Large intestine (tissue), 3 donors: ENCODE measurements at regions not wholly inside any gene's neighbourhood (a gene's known extent, or its start where the extent isn't known, plus 50 kb on each side); places are given as distances from the start of the nearest gene placed in this dataset.

ENCODE experiments used
- DNase-seq, 2 donors: peaks; one replicate each; pipeline versions ENCODE4 v3.0.0 to v3.0.0-alpha.2; 2013
- H3K27ac ChIP-seq: one replicate; pipeline ENCODE4 v1.5.1; 2013; ENCODE audit warnings: low read length
- H3K27me3 ChIP-seq: 2 replicates; pipeline ENCODE4 v1.6.1; 2013; ENCODE audit warnings: low read length; ENCODE audit not compliant: control insufficient read depth, insufficient read depth
- H3K36me3 ChIP-seq: 2 replicates; pipeline ENCODE4 v1.6.1; 2013; ENCODE audit warnings: low read length; ENCODE audit not compliant: control insufficient read depth, insufficient read depth
- H3K4me1 ChIP-seq: one replicate; pipeline ENCODE4 v1.6.1; 2013; ENCODE audit warnings: low read length; ENCODE audit not compliant: control insufficient read depth, insufficient read depth
- H3K4me3 ChIP-seq: one replicate; pipeline ENCODE4 v1.5.1; 2013; ENCODE audit warnings: low read length
- H3K9me3 ChIP-seq: one replicate; pipeline ENCODE4 v1.6.1; 2013; ENCODE audit warnings: mild to moderate bottlenecking, low read depth, low read length, moderate library complexity; ENCODE audit not compliant: control insufficient read depth
- WGBS: methylation state at CpG from one replicate; pipeline ENCODE4 v1.1.5; 2013; ENCODE audit warnings: low lambda C conversion rate; ENCODE audit not compliant: insufficient coverage; 5-methylcytosine and 5-hydroxymethylcytosine counted together

DNA sequence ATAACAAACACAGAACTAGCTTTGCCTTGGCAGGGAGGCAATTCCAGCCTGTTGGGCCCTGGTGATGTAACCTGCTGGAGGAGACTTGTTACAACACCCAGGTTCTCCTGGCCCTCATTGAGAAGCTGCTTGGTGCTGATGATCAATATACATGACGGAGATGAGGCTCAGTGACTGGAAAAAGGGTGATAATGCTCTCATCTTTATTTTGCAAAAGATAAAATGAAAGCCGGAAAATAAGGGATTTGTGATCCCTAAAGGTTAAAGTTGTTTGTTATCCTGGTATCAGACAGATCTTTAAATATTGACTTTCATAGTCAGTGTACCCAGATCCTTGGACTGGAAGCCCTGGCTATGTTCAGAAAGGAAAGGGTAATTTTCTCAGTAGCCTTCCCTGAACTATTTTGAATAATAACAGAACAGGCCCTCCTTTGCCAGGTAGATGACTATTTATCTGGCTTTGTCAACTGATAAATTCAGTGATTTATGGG is 118.9 kb upstream of the MEIS2 start:
- no peak for DNase-seq
- no peak overlapping the region for H3K27ac ChIP-seq
- no peaks in the 10 kb centered on the region for H3K9me3 ChIP-seq
- no peaks in the 10 kb centered on the region for H3K27me3 ChIP-seq
- WGBS, result 50% methylated on average over 1 of the region's 2 CpGs
- H3K4me3 ChIP-seq, result no peak overlapping the region
- no peaks in the 10 kb centered on the region for H3K4me1 ChIP-seq
- H3K36me3 ChIP-seq, result no peaks in the 10 kb centered on the region

DNA sequence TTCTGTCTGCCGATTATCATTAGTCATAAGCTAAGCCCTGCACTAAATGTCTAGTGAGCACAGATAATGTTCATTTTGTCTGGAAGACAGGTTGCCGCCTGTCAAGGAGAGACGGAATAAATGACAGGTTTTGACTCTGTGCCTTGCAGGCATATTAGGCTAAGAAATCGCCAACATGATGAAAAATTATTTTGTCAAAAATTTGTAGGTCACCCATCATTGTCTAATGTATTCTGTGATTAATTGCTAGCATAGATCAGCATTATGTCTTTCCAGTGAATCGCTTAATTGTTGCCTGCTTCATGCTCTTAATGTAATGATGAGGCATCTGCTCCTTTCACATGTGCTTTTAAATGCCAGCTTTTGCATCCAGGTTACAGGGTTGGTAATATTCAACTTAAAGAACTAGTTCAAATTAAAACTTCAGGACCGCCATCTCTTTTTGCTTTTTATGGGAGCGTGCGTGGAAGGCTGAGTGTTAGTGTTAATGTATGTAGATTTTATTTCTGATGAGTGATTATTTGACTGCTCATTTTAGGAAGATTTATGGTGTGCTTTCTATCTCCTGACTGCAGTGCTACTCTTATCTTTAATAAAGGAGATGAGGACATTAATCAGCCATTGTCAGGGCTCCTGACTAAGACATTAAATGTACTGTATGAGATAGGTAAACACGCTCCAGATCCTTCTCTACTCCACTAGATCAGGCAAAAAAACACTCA is 120.8 kb upstream of the MEIS2 start:
- 90% methylated on average over 2 of the region's 9 CpGs for WGBS
- DNase-seq, result no peak

DNA sequence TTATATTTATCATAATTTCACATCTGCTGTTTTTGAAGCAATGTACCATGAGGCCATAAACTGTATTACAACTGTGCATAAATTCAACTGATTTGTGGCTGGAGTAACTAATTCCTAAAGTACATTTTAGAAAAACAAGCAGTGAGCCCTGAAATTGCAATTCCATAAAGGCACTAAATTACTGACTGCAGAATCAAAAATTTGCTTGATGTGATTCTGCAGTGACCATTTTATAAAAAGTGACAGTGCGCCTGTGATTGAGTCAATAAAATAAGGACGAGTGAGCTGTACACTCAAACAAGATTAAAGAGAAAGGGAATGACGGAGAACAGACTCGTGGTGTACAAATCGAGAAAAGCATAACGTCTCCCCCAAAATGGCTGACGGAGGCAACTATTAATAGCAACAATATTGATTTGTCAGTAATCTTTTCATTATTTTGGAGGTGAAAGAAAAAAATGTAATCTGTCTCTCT is 121.4 kb upstream of the MEIS2 start:
- WGBS, result 88% methylated on average over 7 of the region's 7 CpGs
- no peak overlapping the region for H3K4me3 ChIP-seq
- H3K27ac ChIP-seq, result no peak overlapping the region
- H3K9me3 ChIP-seq, result no peaks in the 10 kb centered on the region
- H3K4me1 ChIP-seq, result no peaks in the 10 kb centered on the region
- H3K27me3 ChIP-seq, result no peaks in the 10 kb centered on the region
- no peak for DNase-seq
- no peaks in the 10 kb centered on the region for H3K36me3 ChIP-seq

More for the DNA sequence above, 120.8 kb upstream of the MEIS2 start:
- H3K9me3 ChIP-seq, result no peaks in the 10 kb centered on the region
- H3K4me3 ChIP-seq, result no peak overlapping the region
- H3K27ac ChIP-seq, result no peak overlapping the region
- H3K36me3 ChIP-seq, result no peaks in the 10 kb centered on the region
- H3K27me3 ChIP-seq, result no peaks in the 10 kb centered on the region
- H3K4me1 ChIP-seq, result no peaks in the 10 kb centered on the region

DNA sequence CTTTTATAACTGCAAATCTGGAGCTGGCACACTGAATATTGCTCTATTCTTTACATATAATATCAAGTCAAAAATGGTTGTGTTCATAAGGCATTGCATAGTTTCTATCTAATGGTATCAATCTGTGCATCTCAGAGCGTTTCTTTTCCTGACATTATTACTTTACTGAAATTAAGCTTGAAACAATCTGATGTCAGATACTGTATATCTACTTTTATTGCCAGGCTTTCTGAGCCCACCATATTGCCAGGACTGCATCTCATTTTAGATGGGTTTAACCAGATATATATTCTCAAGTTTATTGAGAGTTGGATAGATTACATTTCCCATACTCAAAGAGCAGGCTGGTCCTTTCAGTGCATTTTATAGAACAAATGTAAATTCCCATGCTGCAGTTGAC is 122.7 kb upstream of the MEIS2 start:
- H3K4me1 ChIP-seq, result no peaks in the 10 kb centered on the region
- no CpG with 5 or more reads among the region's 1 CpG for WGBS
- H3K4me3 ChIP-seq, result no peak overlapping the region
- DNase-seq, result no peak
- no peak overlapping the region for H3K27ac ChIP-seq
- no peaks in the 10 kb centered on the region for H3K9me3 ChIP-seq
- H3K27me3 ChIP-seq, result no peaks in the 10 kb centered on the region
- no peaks in the 10 kb centered on the region for H3K36me3 ChIP-seq

DNA sequence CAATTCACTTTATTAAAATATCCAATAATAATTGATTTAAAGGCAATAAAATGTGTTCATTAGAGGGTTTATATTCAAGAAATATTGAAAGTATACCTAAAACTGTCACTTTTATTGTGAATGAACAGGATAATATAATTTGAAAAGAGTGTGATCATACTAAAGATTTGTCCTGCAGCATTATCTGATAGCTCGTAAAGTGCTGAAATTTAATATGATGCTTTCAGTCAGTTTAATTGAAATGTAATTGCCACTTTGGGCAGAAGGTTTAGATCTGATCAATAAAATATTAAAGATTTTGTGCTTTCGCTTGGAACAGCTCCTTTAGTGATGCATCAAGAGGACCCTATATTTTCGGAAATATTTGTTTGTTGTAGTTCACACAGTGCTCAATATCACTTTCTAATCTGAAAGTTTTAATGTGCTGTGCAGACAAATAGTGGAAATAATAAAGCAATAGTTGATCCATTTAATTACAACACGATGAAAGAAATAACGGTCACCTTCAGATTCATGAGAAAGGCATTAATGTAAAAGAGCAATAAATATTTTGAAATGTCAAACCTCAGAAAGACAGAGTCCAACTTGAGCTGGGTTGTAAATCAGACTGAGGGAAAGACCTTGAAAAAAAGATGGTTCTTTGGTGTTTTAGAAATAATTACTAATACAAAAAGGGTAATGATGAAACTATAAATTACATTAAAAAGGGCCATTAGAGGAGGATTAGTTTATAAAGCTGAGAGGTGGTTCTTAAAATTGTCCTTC is 129.7 kb upstream of the MEIS2 start:
- H3K36me3 ChIP-seq, result no peaks in the 10 kb centered on the region
- H3K4me3 ChIP-seq, result no peak overlapping the region
- no peak for DNase-seq
- H3K4me1 ChIP-seq, result no peaks in the 10 kb centered on the region
- no peaks in the 10 kb centered on the region for H3K9me3 ChIP-seq
- no peaks in the 10 kb centered on the region for H3K27me3 ChIP-seq
- WGBS, result 96% methylated on average over 3 of the region's 5 CpGs
- no peak overlapping the region for H3K27ac ChIP-seq

DNA sequence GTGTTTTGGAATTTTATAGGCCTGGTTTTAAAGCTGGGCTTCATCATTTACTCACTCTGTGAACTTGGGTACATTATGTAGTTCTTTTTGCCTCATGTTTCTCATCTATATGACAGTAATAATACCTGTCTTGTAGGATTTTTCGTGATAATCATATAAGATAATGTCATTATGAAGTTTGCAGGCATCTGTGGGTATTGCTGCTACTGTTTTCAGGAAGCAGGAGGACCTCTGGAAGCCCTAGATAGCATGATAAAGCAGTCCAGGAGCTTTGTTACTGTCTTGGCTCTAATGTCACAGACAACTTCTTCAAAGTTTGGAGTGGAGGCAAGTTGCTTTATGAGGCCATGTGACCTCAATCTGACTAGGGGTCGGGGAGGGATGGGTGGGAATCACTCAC is 145.0 kb upstream of the MEIS2 start:
- H3K27ac ChIP-seq, result no peak overlapping the region
- H3K9me3 ChIP-seq, result no peaks in the 10 kb centered on the region
- H3K4me1 ChIP-seq, result no peaks in the 10 kb centered on the region
- DNase-seq, result no peak
- no CpG with 5 or more reads among the region's 2 CpGs for WGBS
- H3K27me3 ChIP-seq, result no peaks in the 10 kb centered on the region
- no peak overlapping the region for H3K4me3 ChIP-seq
- no peaks in the 10 kb centered on the region for H3K36me3 ChIP-seq

DNA sequence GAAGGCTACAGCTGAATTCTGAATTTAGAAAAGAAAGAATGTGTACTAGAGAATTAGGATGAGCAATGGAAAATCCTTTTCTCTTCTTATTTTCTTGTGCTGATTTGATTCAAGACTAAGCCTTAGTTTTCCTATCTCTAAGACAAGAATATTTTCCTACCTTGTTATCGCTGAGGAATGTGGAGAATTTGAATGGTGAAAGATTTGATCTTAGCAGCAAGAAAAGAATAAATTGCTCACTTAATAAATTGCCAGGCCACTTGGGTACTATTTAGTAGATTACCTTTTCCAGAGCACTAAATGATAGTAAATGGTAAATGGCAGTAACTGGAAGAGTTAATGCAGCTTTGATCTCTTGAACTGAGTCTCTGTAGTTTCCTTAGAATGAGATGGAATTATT is 145.7 kb upstream of the MEIS2 start:
- Histone ChIP-seq H3K36me3 (no peaks in the 10 kb centered on the region), H3K9me3 (no peaks in the 10 kb centered on the region), H3K27ac (no peak overlapping the region), H3K4me3 (no peak overlapping the region), H3K27me3 (no peaks in the 10 kb centered on the region), H3K4me1 (no peaks in the 10 kb centered on the region)
- WGBS, result no CpG with 5 or more reads among the region's 1 CpG
- no peak for DNase-seq

DNA sequence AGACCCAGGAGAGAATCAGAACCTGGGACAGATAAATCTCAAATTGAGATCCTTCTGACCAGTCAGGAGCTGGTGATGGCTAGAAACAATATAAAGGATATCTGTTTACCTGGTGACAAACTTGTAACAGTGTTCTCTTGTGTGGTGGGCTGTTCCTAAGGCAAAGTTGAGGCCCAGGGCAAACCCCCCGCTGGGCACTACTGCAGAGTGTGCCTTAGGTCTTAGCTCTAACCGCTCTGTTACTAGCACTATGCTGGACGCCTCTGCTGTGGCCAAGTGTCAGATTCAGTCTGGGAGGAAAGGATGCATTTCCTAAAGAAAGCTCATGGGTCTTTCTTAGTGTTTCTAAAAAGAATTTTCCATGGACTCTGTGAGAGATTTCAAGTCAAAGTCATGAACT is 146.5 kb upstream of the MEIS2 start:
- Histone ChIP-seq H3K9me3 (no peaks in the 10 kb centered on the region), H3K4me1 (no peaks in the 10 kb centered on the region), H3K36me3 (no peaks in the 10 kb centered on the region), H3K27ac (no peak overlapping the region), H3K4me3 (no peak overlapping the region), H3K27me3 (no peaks in the 10 kb centered on the region)
- no CpG with 5 or more reads among the region's 3 CpGs for WGBS
- no peak for DNase-seq

DNA sequence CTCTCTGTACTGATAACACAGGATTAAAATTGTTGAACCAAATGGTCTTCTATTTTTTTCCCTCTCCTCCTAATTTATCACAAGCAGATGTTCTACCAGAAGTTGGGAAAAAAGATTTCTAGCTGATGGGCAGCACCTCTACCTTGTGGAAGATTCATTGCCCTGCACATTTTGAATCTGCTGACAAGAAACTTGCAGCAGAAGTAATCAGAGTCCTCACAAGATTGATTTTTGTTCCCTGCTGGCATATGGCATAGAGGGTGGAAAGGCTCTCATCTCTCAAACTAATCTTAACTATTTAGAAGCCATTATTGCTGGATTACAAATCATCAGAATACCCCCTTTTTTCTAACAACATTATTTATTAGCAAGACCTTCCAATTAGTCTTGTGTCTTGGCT is 148.9 kb upstream of the MEIS2 start:
- H3K4me3 ChIP-seq, result no peak overlapping the region
- no peaks in the 10 kb centered on the region for H3K4me1 ChIP-seq
- DNase-seq, result no peak
- no peaks in the 10 kb centered on the region for H3K9me3 ChIP-seq
- no peak overlapping the region for H3K27ac ChIP-seq
- H3K36me3 ChIP-seq, result no peaks in the 10 kb centered on the region
- no peaks in the 10 kb centered on the region for H3K27me3 ChIP-seq

DNA sequence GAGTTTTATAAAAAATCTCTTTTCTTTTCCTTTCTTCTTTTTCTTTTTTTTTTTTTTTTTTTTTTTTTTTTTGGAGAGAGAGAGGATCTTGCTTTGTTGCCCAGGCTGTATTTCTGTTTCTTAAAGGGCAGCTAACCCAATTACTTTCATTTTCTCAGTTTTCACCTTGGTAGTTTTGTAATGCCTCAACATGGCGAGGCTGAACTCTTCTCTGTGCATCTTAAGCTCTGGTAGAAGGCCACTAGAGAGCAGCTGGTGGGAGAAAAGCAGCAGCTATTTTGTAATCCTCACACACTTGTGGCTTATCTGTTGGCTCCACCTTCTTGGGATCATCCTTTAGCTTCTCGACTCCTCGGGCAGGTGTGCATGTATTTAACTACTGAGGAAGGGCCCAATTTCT is 152.2 kb upstream of the MEIS2 start:
- no peaks in the 10 kb centered on the region for H3K9me3 ChIP-seq
- no peaks in the 10 kb centered on the region for H3K27me3 ChIP-seq
- H3K27ac ChIP-seq, result no peak overlapping the region
- DNase-seq, result no peak
- no peaks in the 10 kb centered on the region for H3K4me1 ChIP-seq
- no peak overlapping the region for H3K4me3 ChIP-seq
- H3K36me3 ChIP-seq, result no peaks in the 10 kb centered on the region
- WGBS, result 71% methylated on average over 1 of the region's 3 CpGs
